ENCODE measurements at regions not wholly inside any gene's neighbourhood (a gene's known extent, or its start where the extent isn't known, plus 50 kb on each side); places are given as distances from the start of the nearest gene placed in this dataset.

DNA sequence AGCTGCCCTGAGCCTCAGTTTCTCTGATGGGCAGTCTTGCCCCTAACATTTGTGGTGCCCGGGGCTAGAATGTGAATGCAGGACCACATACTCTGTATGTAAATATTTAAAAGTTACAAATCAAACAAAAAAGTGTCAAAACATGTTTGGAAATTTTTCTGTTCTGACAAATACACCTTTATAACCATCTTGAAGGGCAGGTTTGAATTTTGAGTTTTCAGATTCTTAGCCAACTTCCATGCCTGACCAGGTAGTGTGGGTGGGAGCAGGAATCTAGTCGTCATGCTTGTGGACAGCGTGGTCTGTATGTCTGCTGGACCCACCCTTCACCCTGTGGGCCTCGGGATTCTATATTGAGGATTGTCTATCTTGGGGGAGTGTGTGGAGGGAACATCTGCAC lies 325.1 kb downstream of the SOX4 start:
- Histone ChIP-seq H3K79me2 (no peaks in the 10 kb centered on the region), H3K9ac (no peak overlapping the region), H3K4me1 (no peaks in the 10 kb centered on the region), H3K9me3 (ENCODE audit: control insufficient read depth, low read length) (no peaks in the 10 kb centered on the region), H2AFZ (no peak overlapping the region), H3K4me3 (ENCODE audit: low read depth, low read length) (no peak overlapping the region), H3K27me3 (ENCODE audit: control insufficient read depth, insufficient read depth, low read length) (no peaks in the 10 kb centered on the region), H3K4me2 (ENCODE audit: low read length) (no peak overlapping the region), H3K36me3 (ENCODE audit: control insufficient read depth, insufficient read depth, low read length) (no peaks in the 10 kb centered on the region), H3K27ac (no peak overlapping the region)
- no peak for TF ChIP-seq CTCF (IDR thresholded peaks at IDR 0.05)

- no peak for TF ChIP-seq CTCF (IDR thresholded peaks at IDR 0.05)
- H3K79me2 ChIP-seq = no peaks in the 10 kb centered on the region
These were observed 328.5 kb downstream of the SOX4 start for GRCh38 chr6:21922086-21922485.

DNA sequence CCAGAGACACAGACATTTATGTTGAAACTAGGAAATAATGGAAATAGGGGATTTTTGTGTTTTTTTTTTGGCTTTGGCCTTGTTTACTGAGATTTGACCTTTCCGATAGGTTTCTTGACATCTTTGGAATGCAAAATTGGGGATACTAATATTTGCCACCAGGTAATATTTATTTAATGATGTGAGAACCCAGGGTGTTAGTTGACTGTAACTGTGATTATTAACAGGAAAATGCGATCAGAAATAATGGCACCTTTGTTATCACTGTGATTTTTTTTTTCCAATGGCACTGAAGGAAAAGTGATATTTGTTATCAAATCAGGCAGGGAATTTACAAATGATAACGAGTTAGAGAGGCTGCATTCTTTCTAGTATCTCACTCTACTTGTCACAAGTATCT lies 330.5 kb downstream of the SOX4 start:
- H3K4me3 ChIP-seq (ENCODE audit: low read depth, low read length) = no peak overlapping the region
- H3K27me3 ChIP-seq (ENCODE audit: control insufficient read depth, insufficient read depth, low read length) = no peaks in the 10 kb centered on the region
- no peak overlapping the region for H3K4me2 ChIP-seq (ENCODE audit: low read length)
- no peak overlapping the region for H3K9ac ChIP-seq
- no peak for TF ChIP-seq CTCF (IDR thresholded peaks at IDR 0.05)
- no peaks in the 10 kb centered on the region for H3K79me2 ChIP-seq
- no peaks in the 10 kb centered on the region for H3K9me3 ChIP-seq (ENCODE audit: control insufficient read depth, low read length)
- H3K27ac ChIP-seq = no peak overlapping the region
- no peaks in the 10 kb centered on the region for H3K36me3 ChIP-seq (ENCODE audit: control insufficient read depth, insufficient read depth, low read length)
- H2AFZ ChIP-seq = no peak overlapping the region
- H3K4me1 ChIP-seq = no peaks in the 10 kb centered on the region

More at GRCh38 chr6:21922086-21922485, 328.5 kb downstream of the SOX4 start:
- H3K4me3 ChIP-seq (ENCODE audit: low read depth, low read length) = no peak overlapping the region
- H3K4me2 ChIP-seq (ENCODE audit: low read length) = no peak overlapping the region
- no peak overlapping the region for H3K9ac ChIP-seq
- no peak overlapping the region for H2AFZ ChIP-seq
- H3K36me3 ChIP-seq (ENCODE audit: control insufficient read depth, insufficient read depth, low read length) = no peaks in the 10 kb centered on the region
- H3K9me3 ChIP-seq (ENCODE audit: control insufficient read depth, low read length) = no peaks in the 10 kb centered on the region
- H3K27me3 ChIP-seq (ENCODE audit: control insufficient read depth, insufficient read depth, low read length) = no peaks in the 10 kb centered on the region
- no peak overlapping the region for H3K27ac ChIP-seq
- no peaks in the 10 kb centered on the region for H3K4me1 ChIP-seq

DNA sequence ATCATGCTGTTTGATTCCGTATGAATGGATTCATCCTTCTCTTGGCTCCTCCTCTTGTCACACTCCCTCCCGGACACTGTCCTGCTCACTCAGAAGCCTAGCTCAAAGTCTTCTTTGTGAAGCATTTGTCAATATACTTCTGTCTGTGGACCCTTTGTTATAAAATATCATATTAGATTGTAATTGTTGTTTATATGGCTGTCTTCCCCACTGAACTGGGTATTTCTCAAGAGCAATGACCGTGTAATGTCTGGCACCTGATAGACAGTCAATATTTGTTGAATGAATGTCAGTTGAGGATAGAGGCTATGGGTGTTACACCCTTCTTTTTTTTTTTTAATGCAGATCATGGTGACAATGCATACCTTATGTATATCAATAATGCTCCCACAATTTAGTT lies 335.3 kb downstream of the SOX4 start:
- Histone ChIP-seq H3K4me1 (no peaks in the 10 kb centered on the region), H3K27me3 (ENCODE audit: control insufficient read depth, insufficient read depth, low read length) (no peaks in the 10 kb centered on the region), H3K27ac (no peak overlapping the region), H3K36me3 (ENCODE audit: control insufficient read depth, insufficient read depth, low read length) (no peaks in the 10 kb centered on the region), H3K79me2 (no peaks in the 10 kb centered on the region), H3K9me3 (ENCODE audit: control insufficient read depth, low read length) (no peaks in the 10 kb centered on the region), H2AFZ (no peak overlapping the region), H3K4me2 (ENCODE audit: low read length) (no peak overlapping the region), H3K9ac (no peak overlapping the region), H3K4me3 (ENCODE audit: low read depth, low read length) (no peak overlapping the region)
- no peak for TF ChIP-seq CTCF (IDR thresholded peaks at IDR 0.05)

GRCh38 chr6:21931641-21932335 lies 338.2 kb downstream of the SOX4 start:
- Histone ChIP-seq H3K27me3 (ENCODE audit: control insufficient read depth, insufficient read depth, low read length) (no peaks in the 10 kb centered on the region), H3K36me3 (ENCODE audit: control insufficient read depth, insufficient read depth, low read length) (no peaks in the 10 kb centered on the region), H2AFZ (no peak overlapping the region), H3K79me2 (no peaks in the 10 kb centered on the region), H3K9me3 (ENCODE audit: control insufficient read depth, low read length) (no peaks in the 10 kb centered on the region), H3K9ac (no peak overlapping the region), H3K4me2 (ENCODE audit: low read length) (no peak overlapping the region), H3K27ac (no peak overlapping the region), H3K4me1 (no peaks in the 10 kb centered on the region), H3K4me3 (ENCODE audit: low read depth, low read length) (no peak overlapping the region)
- no peak for TF ChIP-seq CTCF (IDR thresholded peaks at IDR 0.05)
